H1 (cell line): ENCODE measurements at regions not wholly inside any gene's neighbourhood (a gene's known extent, or its start where the extent isn't known, plus 50 kb on each side); places are given as distances from the start of the nearest gene placed in this dataset.

Experiments
- JUND ChIP-seq: IDR thresholded peaks from 2 replicates; pipeline ENCODE4 v1.6.1; 2011; ENCODE audit warnings: mild to moderate bottlenecking, improper control_type of control experiment, low read length
- KDM1A ChIP-seq: fragments of 200-600, 300-600 bp; sonication (generic); IDR thresholded peaks from 2 replicates; pipeline ENCODE4 v1.7.1; 2016; ENCODE audit warnings: mild to moderate bottlenecking, low read length, borderline replicate concordance
- KDM5A ChIP-seq: fragments of 200-600 bp; IDR thresholded peaks from 2 replicates; pipeline ENCODE4 v1.7.1; 2012; ENCODE audit warnings: mild to moderate bottlenecking, low read length, inconsistent platforms, mixed read lengths
- SIN3A ChIP-seq, 2 experiments: IDR thresholded peaks in 1 of 2; conservative IDR thresholded peaks in 1 of 2; 2 replicates each; pipeline ENCODE4 v1.6.1; 2011 to 2012; ENCODE audit warnings: low read length in 2 of 2, improper control_type of control experiment in 1 of 2, low read depth in 1 of 2, mild to moderate bottlenecking in 1 of 2
- TF ChIP-seq, protein P1 (sequence below): IDR thresholded peaks from 2 replicates; pipeline ENCODE4 v1.6.1; 2012; ENCODE audit warnings: low read length, inconsistent platforms

DNA sequence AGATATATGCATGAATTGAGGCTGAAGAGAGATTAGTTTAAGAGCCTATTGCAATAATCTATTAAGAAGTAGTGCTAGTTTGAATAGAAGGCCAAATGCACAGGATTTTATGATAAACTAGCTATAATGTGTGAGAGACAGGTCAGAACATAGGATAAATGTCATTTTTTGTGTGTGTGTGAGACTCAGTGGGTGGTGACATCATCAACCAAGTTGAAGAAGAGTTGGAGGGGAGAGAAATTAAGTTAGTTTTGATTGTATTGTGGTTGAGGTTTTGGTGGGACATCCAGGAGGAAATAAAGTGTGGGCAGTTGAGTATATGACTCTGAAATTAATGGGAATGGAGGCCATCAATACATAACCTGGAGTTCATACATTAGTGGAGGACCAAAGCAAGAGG lies 320.1 kb upstream of the CWC22 start (continued):
- TF ChIP-seq, protein P1, sequence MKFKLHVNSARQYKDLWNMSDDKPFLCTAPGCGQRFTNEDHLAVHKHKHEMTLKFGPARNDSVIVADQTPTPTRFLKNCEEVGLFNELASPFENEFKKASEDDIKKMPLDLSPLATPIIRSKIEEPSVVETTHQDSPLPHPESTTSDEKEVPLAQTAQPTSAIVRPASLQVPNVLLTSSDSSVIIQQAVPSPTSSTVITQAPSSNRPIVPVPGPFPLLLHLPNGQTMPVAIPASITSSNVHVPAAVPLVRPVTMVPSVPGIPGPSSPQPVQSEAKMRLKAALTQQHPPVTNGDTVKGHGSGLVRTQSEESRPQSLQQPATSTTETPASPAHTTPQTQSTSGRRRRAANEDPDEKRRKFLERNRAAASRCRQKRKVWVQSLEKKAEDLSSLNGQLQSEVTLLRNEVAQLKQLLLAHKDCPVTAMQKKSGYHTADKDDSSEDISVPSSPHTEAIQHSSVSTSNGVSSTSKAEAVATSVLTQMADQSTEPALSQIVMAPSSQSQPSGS = no peak
- TF ChIP-seq KDM1A = no peak
- no peak for TF ChIP-seq JUND
- TF ChIP-seq SIN3A (conservative IDR thresholded peaks at IDR 0.05 in 1 of 2, IDR thresholded peaks at IDR 0.05 in 1 of 2; ENCODE audit: low read depth in 1 of 2, low read length in 2 of 2) = no peak
- no peak for TF ChIP-seq KDM5A
